ENCODE measurements at regions not wholly inside any gene's neighbourhood (a gene's known extent, or its start where the extent isn't known, plus 50 kb on each side); places are given as distances from the start of the nearest gene placed in this dataset.

DNA sequence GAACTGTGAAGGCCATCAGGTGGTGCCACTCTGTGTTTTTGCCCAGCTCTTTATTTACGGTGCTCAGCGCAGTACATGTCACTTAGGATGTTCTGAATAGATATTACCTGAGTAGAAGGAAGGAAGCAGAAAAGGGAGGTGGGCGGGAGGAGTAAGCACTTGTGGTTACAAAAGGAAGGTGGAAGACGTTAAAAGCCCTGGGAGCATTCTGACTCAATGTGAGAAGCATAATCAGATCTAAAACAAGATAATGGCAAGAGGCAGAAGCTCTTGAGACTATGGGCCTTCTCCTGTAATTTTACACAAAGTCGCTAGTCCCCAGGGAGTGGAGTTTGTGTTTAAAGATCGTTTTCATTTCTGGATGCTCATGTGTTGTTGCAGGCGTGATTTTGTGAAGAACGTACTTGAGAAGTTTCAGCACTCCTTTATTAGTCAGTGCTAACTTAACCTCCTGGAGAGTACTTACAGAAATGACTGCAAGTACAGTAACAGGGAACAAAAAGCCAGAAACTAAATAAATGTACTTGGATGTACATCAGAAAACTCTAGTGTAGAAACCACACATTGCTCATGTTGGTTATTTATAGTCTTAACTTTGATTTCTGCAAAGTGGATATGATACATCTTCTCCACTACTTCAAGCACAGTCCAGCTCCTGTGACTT, 1523.5 kb downstream of the AACS start:
- intact Hi-C loops (cut with micrococcal nuclease; ENCODE audit: unreplicated experiment), result no loop called here
- no peaks in the 10 kb centered on the region for H3K9me2 ChIP-seq (ENCODE audit: insufficient read depth)
- TF ChIP-seq EZH2 (IDR thresholded peaks at IDR 0.05; ENCODE audit: low read depth), result no peak
- TF ChIP-seq, protein P1, sequence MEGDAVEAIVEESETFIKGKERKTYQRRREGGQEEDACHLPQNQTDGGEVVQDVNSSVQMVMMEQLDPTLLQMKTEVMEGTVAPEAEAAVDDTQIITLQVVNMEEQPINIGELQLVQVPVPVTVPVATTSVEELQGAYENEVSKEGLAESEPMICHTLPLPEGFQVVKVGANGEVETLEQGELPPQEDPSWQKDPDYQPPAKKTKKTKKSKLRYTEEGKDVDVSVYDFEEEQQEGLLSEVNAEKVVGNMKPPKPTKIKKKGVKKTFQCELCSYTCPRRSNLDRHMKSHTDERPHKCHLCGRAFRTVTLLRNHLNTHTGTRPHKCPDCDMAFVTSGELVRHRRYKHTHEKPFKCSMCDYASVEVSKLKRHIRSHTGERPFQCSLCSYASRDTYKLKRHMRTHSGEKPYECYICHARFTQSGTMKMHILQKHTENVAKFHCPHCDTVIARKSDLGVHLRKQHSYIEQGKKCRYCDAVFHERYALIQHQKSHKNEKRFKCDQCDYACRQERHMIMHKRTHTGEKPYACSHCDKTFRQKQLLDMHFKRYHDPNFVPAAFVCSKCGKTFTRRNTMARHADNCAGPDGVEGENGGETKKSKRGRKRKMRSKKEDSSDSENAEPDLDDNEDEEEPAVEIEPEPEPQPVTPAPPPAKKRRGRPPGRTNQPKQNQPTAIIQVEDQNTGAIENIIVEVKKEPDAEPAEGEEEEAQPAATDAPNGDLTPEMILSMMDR (conservative IDR thresholded peaks at IDR 0.05), result no peak
- no peaks in the 10 kb centered on the region for H3K36me3 ChIP-seq (ENCODE audit: low read depth)
- no peak overlapping the region for H3K4me3 ChIP-seq
- no TSS peak for BruUV-seq (replicated peaks)
- no peaks in the 10 kb centered on the region for H3K79me2 ChIP-seq (ENCODE audit: low read depth)
- H2AFZ ChIP-seq, result no peak overlapping the region
- no peak overlapping the region for H3K4me2 ChIP-seq
- no peaks in the 10 kb centered on the region for H3K9me3 ChIP-seq (ENCODE audit: insufficient read depth, low read depth)
- peak in 1 of 2 experiments; percentile 16 for DNase-seq
- ChIA-PET POLR2A (ENCODE audit: unreplicated experiment) (no interaction called here), CTCF (interaction anchor here (0.5 kb wide), 1 partner anchor 1007 kb away, joined by 3 read pairs; no protein-coding TSS in a partner anchor)
- no peaks in the 10 kb centered on the region for H3K27me3 ChIP-seq (ENCODE audit: insufficient read depth, low read depth)
- H3F3A ChIP-seq (ENCODE audit: insufficient read depth, low read depth), result no peaks in the 10 kb centered on the region
- H3K27ac ChIP-seq, result no peak overlapping the region
- H3K4me1 ChIP-seq (replicated peaks; ENCODE audit: insufficient read depth), result no peaks in the 10 kb centered on the region
- H4K20me1 ChIP-seq (ENCODE audit: insufficient read depth), result no peaks in the 10 kb centered on the region

DNA sequence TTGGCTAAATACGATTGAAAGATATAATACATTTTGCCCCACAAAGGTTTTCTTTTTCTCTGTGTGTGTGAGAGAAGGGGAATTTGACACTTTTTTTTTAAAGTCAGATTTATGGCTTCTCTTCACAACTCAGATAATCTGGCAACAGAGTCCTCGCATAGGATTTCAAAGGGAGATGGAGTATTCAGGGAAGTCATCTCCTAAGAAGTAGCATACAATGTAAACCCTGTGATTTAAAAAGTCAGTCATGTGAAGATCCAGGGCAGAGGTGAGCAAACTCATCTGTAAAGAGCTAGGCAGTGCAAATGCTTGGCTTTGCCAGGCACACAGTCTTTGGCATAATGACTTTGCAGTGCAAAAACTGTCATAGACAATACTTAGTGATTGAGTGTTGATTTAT, 1526.3 kb downstream of the AACS start:
- Histone ChIP-seq H3K4me3 (no peak overlapping the region), H3K9me2 (ENCODE audit: insufficient read depth) (no peaks in the 10 kb centered on the region), H2AFZ (no peak overlapping the region), H3K27me3 (ENCODE audit: insufficient read depth, low read depth) (no peaks in the 10 kb centered on the region), H3K9me3 (ENCODE audit: insufficient read depth, low read depth) (no peaks in the 10 kb centered on the region), H3F3A (ENCODE audit: insufficient read depth, low read depth) (no peaks in the 10 kb centered on the region), H3K4me1 (replicated peaks; ENCODE audit: insufficient read depth) (no peaks in the 10 kb centered on the region), H3K36me3 (ENCODE audit: low read depth) (no peaks in the 10 kb centered on the region), H3K27ac (no peak overlapping the region), H3K4me2 (no peak overlapping the region), H3K79me2 (ENCODE audit: low read depth) (no peaks in the 10 kb centered on the region), H4K20me1 (ENCODE audit: insufficient read depth) (no peaks in the 10 kb centered on the region)
- intact Hi-C loops (cut with micrococcal nuclease; ENCODE audit: unreplicated experiment), result no loop called here
- BruUV-seq (replicated peaks), result no TSS peak
- DNase-seq, result no peak
- TF ChIP-seq EZH2 (IDR thresholded peaks at IDR 0.05; ENCODE audit: low read depth), result no peak
- TF ChIP-seq, protein P1 (conservative IDR thresholded peaks at IDR 0.05), result no peak
- ChIA-PET CTCF (no interaction called here), POLR2A (ENCODE audit: unreplicated experiment) (no interaction called here)

DNA sequence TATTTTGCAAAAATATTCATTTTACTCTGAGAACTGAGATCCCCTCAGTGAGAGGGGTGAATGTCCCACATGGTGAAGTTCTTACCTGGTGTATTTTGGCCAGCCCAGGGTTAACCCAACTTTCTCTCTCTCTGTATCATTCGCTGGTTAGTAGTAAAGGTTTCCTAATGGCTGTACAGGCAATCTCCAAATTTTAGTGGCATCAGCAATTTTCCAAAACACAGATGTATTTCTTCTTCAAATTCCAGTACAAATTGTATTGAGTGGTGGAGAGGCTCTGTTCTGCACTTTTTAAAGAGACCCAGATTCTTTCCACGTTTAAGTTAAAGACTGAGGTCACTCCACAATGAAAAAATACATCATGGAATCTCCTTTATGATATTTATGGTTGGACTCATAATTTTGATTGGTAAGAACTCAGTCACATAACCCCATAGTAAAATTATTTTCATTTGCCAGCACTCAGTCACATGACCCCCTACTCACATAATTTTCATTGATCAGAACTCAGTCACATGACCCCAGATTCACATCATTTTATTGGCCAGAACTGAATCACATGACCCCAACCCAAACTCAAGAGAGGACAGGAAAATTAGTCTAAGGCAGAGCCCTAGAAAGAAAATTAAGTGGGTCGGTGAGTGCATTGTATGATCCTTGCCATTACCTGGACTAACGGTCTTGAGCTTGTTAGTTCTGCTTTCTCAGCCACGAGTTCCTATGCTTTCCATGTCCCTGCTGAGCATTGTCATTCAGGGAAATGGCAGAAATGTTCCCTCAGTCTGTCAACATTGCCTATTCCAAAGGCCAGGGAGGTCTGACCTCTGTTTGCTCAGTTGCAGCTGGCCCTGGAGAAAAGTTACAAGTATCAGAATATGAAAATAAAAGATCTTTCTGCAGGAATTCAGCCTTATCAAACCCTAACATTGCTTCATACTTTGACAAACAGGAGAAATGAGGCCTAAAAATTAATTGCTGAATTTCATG, 1536.2 kb downstream of the AACS start:
- Histone ChIP-seq H3K9me3 (ENCODE audit: insufficient read depth, low read depth) (no peaks in the 10 kb centered on the region; the same call in 1 of the 2 replicates), H3K4me2 (no peak overlapping the region), H2AFZ (no peak overlapping the region), H3K27me3 (ENCODE audit: insufficient read depth, low read depth) (no peaks in the 10 kb centered on the region), H3K36me3 (ENCODE audit: low read depth) (no peaks in the 10 kb centered on the region), H3K9me2 (ENCODE audit: insufficient read depth) (no peaks in the 10 kb centered on the region), H4K20me1 (ENCODE audit: insufficient read depth) (no peaks in the 10 kb centered on the region), H3K4me3 (no peak overlapping the region), H3F3A (ENCODE audit: insufficient read depth, low read depth) (no peaks in the 10 kb centered on the region), H3K4me1 (replicated peaks; ENCODE audit: insufficient read depth) (no peaks in the 10 kb centered on the region), H3K27ac (no peak overlapping the region), H3K79me2 (ENCODE audit: low read depth) (no peaks in the 10 kb centered on the region)
- no TSS peak for BruUV-seq (replicated peaks)
- CTCF ChIA-PET, result no interaction called here
- DNase-seq, result no peak
- intact Hi-C loops (cut with micrococcal nuclease; ENCODE audit: unreplicated experiment), result no loop called here
- TF ChIP-seq EZH2 (IDR thresholded peaks at IDR 0.05; ENCODE audit: low read depth), result no peak
- TF ChIP-seq, protein P1 (conservative IDR thresholded peaks at IDR 0.05), result no peak
- POLR2A ChIA-PET (ENCODE audit: unreplicated experiment), result no interaction called here
